ENCODE measurements at regions not wholly inside any gene's neighbourhood (a gene's known extent, or its start where the extent isn't known, plus 50 kb on each side); places are given as distances from the start of the nearest gene placed in this dataset.

DNA sequence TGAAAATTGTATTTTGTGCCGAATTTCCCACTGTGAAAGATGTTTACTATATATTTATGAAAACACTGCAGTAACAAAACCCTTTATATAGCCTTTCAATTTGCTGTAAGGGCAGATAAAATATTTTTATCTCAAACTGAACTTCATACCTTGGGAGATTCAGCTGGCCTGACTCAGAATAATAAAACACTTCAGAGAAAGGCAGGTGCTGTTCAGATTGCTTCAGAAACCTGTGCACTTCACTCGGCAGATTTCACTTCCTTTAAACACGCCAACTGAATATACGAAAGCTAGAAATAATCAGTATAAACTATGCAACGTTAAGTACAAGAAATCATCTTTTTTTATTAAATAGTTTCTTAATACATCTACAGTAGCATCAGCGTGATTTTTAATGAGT lies 839.1 kb upstream of the RBFOX1 start:
- Histone ChIP-seq H3K4me2 (ENCODE audit: low read length) (no peak overlapping the region), H4K20me1 (ENCODE audit: insufficient read depth, low read length) (no peaks in the 10 kb centered on the region), H3K79me2 (ENCODE audit: insufficient read depth, low read depth, low read length) (no peaks in the 10 kb centered on the region), H3K9me2 (ENCODE audit: insufficient read depth, low read length) (no peaks in the 10 kb centered on the region), H2AFZ (ENCODE audit: low read length) (no peak overlapping the region), H3K27ac (ENCODE audit: low read depth, low read length, poor library complexity, severe bottlenecking) (no peak overlapping the region), H3K9me3 (ENCODE audit: low read length) (no peaks in the 10 kb centered on the region), H3K36me3 (ENCODE audit: insufficient read depth, low read length) (no peaks in the 10 kb centered on the region), H3K4me1 (ENCODE audit: insufficient read depth, low read length, poor library complexity, severe bottlenecking) (no peaks in the 10 kb centered on the region), H3K4me3 (ENCODE audit: low read depth, low read length, poor library complexity, severe bottlenecking) (no peak overlapping the region)
- intact Hi-C loops (cut with micrococcal nuclease; ENCODE audit: unreplicated experiment), result no loop called here
- TF ChIP-seq, protein P1, sequence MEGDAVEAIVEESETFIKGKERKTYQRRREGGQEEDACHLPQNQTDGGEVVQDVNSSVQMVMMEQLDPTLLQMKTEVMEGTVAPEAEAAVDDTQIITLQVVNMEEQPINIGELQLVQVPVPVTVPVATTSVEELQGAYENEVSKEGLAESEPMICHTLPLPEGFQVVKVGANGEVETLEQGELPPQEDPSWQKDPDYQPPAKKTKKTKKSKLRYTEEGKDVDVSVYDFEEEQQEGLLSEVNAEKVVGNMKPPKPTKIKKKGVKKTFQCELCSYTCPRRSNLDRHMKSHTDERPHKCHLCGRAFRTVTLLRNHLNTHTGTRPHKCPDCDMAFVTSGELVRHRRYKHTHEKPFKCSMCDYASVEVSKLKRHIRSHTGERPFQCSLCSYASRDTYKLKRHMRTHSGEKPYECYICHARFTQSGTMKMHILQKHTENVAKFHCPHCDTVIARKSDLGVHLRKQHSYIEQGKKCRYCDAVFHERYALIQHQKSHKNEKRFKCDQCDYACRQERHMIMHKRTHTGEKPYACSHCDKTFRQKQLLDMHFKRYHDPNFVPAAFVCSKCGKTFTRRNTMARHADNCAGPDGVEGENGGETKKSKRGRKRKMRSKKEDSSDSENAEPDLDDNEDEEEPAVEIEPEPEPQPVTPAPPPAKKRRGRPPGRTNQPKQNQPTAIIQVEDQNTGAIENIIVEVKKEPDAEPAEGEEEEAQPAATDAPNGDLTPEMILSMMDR (conservative IDR thresholded peaks at IDR 0.05; ENCODE audit: low read length), result no peak
- no peak for TF ChIP-seq EZH2phosphoT487 (IDR thresholded peaks at IDR 0.05; ENCODE audit: borderline replicate concordance, low read depth, low read length)
- no TSS peak for BruUV-seq (replicated peaks)
- POLR2A ChIA-PET, result no interaction called here
- no peak for DNase-seq (ENCODE audit: low spot score)
- CTCF ChIA-PET (ENCODE audit: unreplicated experiment), result no interaction called here

GRCh38 chr16:6492742-6493141 lies 839.9 kb upstream of the RBFOX1 start:
- H3K4me1 ChIP-seq (ENCODE audit: insufficient read depth, low read length, poor library complexity, severe bottlenecking), result no peaks in the 10 kb centered on the region
- intact Hi-C loops (cut with micrococcal nuclease; ENCODE audit: unreplicated experiment), result no loop called here
- no TSS peak for BruUV-seq (replicated peaks)
- CTCF ChIA-PET (ENCODE audit: unreplicated experiment), result no interaction called here
- no peak overlapping the region for H3K4me2 ChIP-seq (ENCODE audit: low read length)
- no peak overlapping the region for H3K27ac ChIP-seq (ENCODE audit: low read depth, low read length, poor library complexity, severe bottlenecking)
- no peaks in the 10 kb centered on the region for H3K9me2 ChIP-seq (ENCODE audit: insufficient read depth, low read length)
- H3K9me3 ChIP-seq (ENCODE audit: low read length), result no peaks in the 10 kb centered on the region
- H3K4me3 ChIP-seq (ENCODE audit: low read depth, low read length, poor library complexity, severe bottlenecking), result no peak overlapping the region
- H3K36me3 ChIP-seq (ENCODE audit: insufficient read depth, low read length), result no peaks in the 10 kb centered on the region
- TF ChIP-seq, protein P1 (conservative IDR thresholded peaks at IDR 0.05; ENCODE audit: low read length), result no peak
- TF ChIP-seq EZH2phosphoT487 (IDR thresholded peaks at IDR 0.05; ENCODE audit: borderline replicate concordance, low read depth, low read length), result no peak
- H3K79me2 ChIP-seq (ENCODE audit: insufficient read depth, low read depth, low read length), result no peaks in the 10 kb centered on the region
- H2AFZ ChIP-seq (ENCODE audit: low read length), result no peak overlapping the region
- POLR2A ChIA-PET, result no interaction called here
- DNase-seq (ENCODE audit: low spot score), result no peak
- no peaks in the 10 kb centered on the region for H4K20me1 ChIP-seq (ENCODE audit: insufficient read depth, low read length)

- TF ChIP-seq EZH2phosphoT487 (IDR thresholded peaks at IDR 0.05; ENCODE audit: borderline replicate concordance, low read depth, low read length), result no peak
- TF ChIP-seq, protein P1 (conservative IDR thresholded peaks at IDR 0.05; ENCODE audit: low read length), result no peak
- ChIA-PET CTCF (ENCODE audit: unreplicated experiment) (no interaction called here), POLR2A (no interaction called here)
- no peak overlapping the region for H3K4me2 ChIP-seq (ENCODE audit: low read length)
- H3K79me2 ChIP-seq (ENCODE audit: insufficient read depth, low read depth, low read length), result no peaks in the 10 kb centered on the region
- no peak overlapping the region for H3K4me3 ChIP-seq (ENCODE audit: low read depth, low read length, poor library complexity, severe bottlenecking)
- no peak for DNase-seq (ENCODE audit: low spot score)
- H3K27ac ChIP-seq (ENCODE audit: low read depth, low read length, poor library complexity, severe bottlenecking), result no peak overlapping the region
- no peaks in the 10 kb centered on the region for H3K9me3 ChIP-seq (ENCODE audit: low read length)
- intact Hi-C loops (cut with micrococcal nuclease; ENCODE audit: unreplicated experiment), result no loop called here
- BruUV-seq (replicated peaks), result no TSS peak
- no peaks in the 10 kb centered on the region for H3K36me3 ChIP-seq (ENCODE audit: insufficient read depth, low read length)
- H4K20me1 ChIP-seq (ENCODE audit: insufficient read depth, low read length), result no peaks in the 10 kb centered on the region
- no peaks in the 10 kb centered on the region for H3K4me1 ChIP-seq (ENCODE audit: insufficient read depth, low read length, poor library complexity, severe bottlenecking)
- no peak overlapping the region for H2AFZ ChIP-seq (ENCODE audit: low read length)
- H3K9me2 ChIP-seq (ENCODE audit: insufficient read depth, low read length), result no peaks in the 10 kb centered on the region
These were observed 847.7 kb upstream of the RBFOX1 start for GRCh38 chr16:6484935-6485334.
